ENCODE measurements at regions not wholly inside any gene's neighbourhood (a gene's known extent, or its start where the extent isn't known, plus 50 kb on each side); places are given as distances from the start of the nearest gene placed in this dataset.

GRCh38 chr4:100708776-100709175, 191.0 kb upstream of the EMCN start:
- TF ChIP-seq CTCF (conservative IDR thresholded peaks at IDR 0.05; ENCODE audit: low read depth, low read length) = no peak
- no peak for TF ChIP-seq POLR2A (IDR thresholded peaks at IDR 0.05; ENCODE audit: low read depth, low read length)
- no peak for TF ChIP-seq RAD21 (IDR thresholded peaks at IDR 0.05; ENCODE audit: low read length)
- no peak for TF ChIP-seq USF2 (IDR thresholded peaks at IDR 0.05; ENCODE audit: low read depth, low read length)
- no peak for TF ChIP-seq BHLHE40 (IDR thresholded peaks at IDR 0.05; ENCODE audit: low read depth, low read length)
- TF ChIP-seq MAFK (IDR thresholded peaks at IDR 0.05; ENCODE audit: low read depth, low read length) = no peak
- TF ChIP-seq SMC3 (IDR thresholded peaks at IDR 0.05; ENCODE audit: low read depth, low read length) = no peak
- no peak for TF ChIP-seq RFX5 (IDR thresholded peaks at IDR 0.05; ENCODE audit: low read depth, low read length)
- TF ChIP-seq CHD1 (IDR thresholded peaks at IDR 0.05; ENCODE audit: low read depth, low read length) = no peak
- no peak for TF ChIP-seq ELK1 (IDR thresholded peaks at IDR 0.05; ENCODE audit: borderline replicate concordance, low read depth, low read length)
- no peak for TF ChIP-seq CEBPB (IDR thresholded peaks at IDR 0.05; ENCODE audit: low read depth, low read length)
- no peak for TF ChIP-seq MXI1 (IDR thresholded peaks at IDR 0.05; ENCODE audit: borderline replicate concordance, low read depth, low read length)
- no peak for TF ChIP-seq MAZ (IDR thresholded peaks at IDR 0.05; ENCODE audit: borderline replicate concordance, low read depth, low read length)
- no peak for TF ChIP-seq NFE2L2 (IDR thresholded peaks at IDR 0.05; ENCODE audit: low read depth, low read length)

Data from IMR-90 (cell line).